A172 (cell line): ENCODE measurements at regions not wholly inside any gene's neighbourhood (a gene's known extent, or its start where the extent isn't known, plus 50 kb on each side); places are given as distances from the start of the nearest gene placed in this dataset.
"Not testable (repeated sequence)": the region's sequence is repeated elsewhere in the genome, so short reads cannot be mapped to it uniquely, and the experiment has no call there.

Experiments
- DNase-seq: peaks from one replicate; pipeline ENCODE4 v3.0.0-alpha.2; 2015; ENCODE audit warnings: low spot score

- no peak for DNase-seq
Measured at GRCh38 chr6:147667082-147667481, 158.6 kb downstream of the SAMD5 start.

- no peak for DNase-seq
Measured at GRCh38 chr6:147674099-147674498, 165.6 kb downstream of the SAMD5 start.

- no peak for DNase-seq
Measured at GRCh38 chr6:147674794-147675193, 166.3 kb downstream of the SAMD5 start.

- peak; percentile 50 for DNase-seq
Measured at GRCh38 chr6:147675281-147675680, 166.8 kb downstream of the SAMD5 start.

GRCh38 chr6:147676495-147677199 is 168.2 kb downstream of the SAMD5 start:
- DNase-seq: no peak

GRCh38 chr6:147677647-147678046 is 169.2 kb downstream of the SAMD5 start:
- no peak for DNase-seq

- no peak for DNase-seq
Measured at GRCh38 chr6:147678253-147678652, 169.8 kb downstream of the SAMD5 start.

GRCh38 chr6:147684906-147685305 is 176.4 kb downstream of the SAMD5 start:
- no peak for DNase-seq

GRCh38 chr6:147689398-147689797 is 180.9 kb downstream of the SAMD5 start:
- peak; percentile 16 for DNase-seq

GRCh38 chr6:147691446-147691845 is 183.0 kb downstream of the SAMD5 start:
- no peak for DNase-seq

GRCh38 chr6:147693181-147693580 is 184.7 kb downstream of the SAMD5 start:
- DNase-seq: no peak

GRCh38 chr6:147694556-147694955 is 186.1 kb downstream of the SAMD5 start:
- not testable (repeated sequence) for DNase-seq

GRCh38 chr6:147695819-147696218 is 187.3 kb downstream of the SAMD5 start:
- DNase-seq: no peak

GRCh38 chr6:147699140-147699539 is 190.7 kb downstream of the SAMD5 start:
- no peak for DNase-seq

GRCh38 chr6:147699637-147700036 is 191.1 kb downstream of the SAMD5 start:
- peak; percentile 54 for DNase-seq

- DNase-seq: no peak
Measured at GRCh38 chr6:147700436-147701209, 192.1 kb downstream of the SAMD5 start.

GRCh38 chr6:147704691-147705090 is 196.2 kb downstream of the SAMD5 start:
- no peak for DNase-seq

GRCh38 chr6:147707524-147707923 is 199.0 kb downstream of the SAMD5 start:
- DNase-seq: no peak

- no peak for DNase-seq
Measured at GRCh38 chr6:147708170-147708569, 199.7 kb downstream of the SAMD5 start.

- DNase-seq: peak; percentile 64
Measured at GRCh38 chr6:147709396-147710272, 201.1 kb downstream of the SAMD5 start.

- DNase-seq: no peak
Measured at GRCh38 chr6:147710890-147711289, 202.4 kb downstream of the SAMD5 start.

GRCh38 chr6:147711476-147711875 is 203.0 kb downstream of the SAMD5 start:
- DNase-seq: no peak
